Skeletal muscle satellite cell (primary cell): ENCODE measurements at regions not wholly inside any gene's neighbourhood (a gene's known extent, or its start where the extent isn't known, plus 50 kb on each side); places are given as distances from the start of the nearest gene placed in this dataset.

Source experiments
- H3K27me3 ChIP-seq: 2 replicates; pipeline ENCODE4 v1.7.0; 2013; ENCODE audit warnings: low read length; ENCODE audit not compliant: control insufficient read depth, insufficient read depth
- H3K36me3 ChIP-seq: 2 replicates; pipeline ENCODE4 v1.7.0; 2013; ENCODE audit warnings: mild to moderate bottlenecking, control low read depth, low read length; ENCODE audit not compliant: insufficient read depth
- H3K4me1 ChIP-seq: 2 replicates; pipeline ENCODE4 v1.7.0; 2013; ENCODE audit warnings: low read length; ENCODE audit not compliant: control insufficient read depth, insufficient read depth
- H3K4me2 ChIP-seq: 2 replicates; pipeline ENCODE4 v1.7.0; 2013; ENCODE audit warnings: mild to moderate bottlenecking, low read length
- H3K4me3 ChIP-seq: 2 replicates; pipeline ENCODE4 v1.7.0; 2013; ENCODE audit warnings: low read length
- H3K9ac ChIP-seq: 2 replicates; pipeline ENCODE4 v1.7.0; 2013; ENCODE audit warnings: mild to moderate bottlenecking, low read depth, low read length, moderate library complexity
- H3K9me3 ChIP-seq: replicated peaks from 2 replicates; pipeline ENCODE4 v1.7.0; 2013; ENCODE audit warnings: mild to moderate bottlenecking, control low read depth, low read length

- Histone ChIP-seq H3K4me3 (no peak overlapping the region), H3K9me3 (no peaks in the 10 kb centered on the region), H3K4me1 (no peaks in the 10 kb centered on the region), H3K9ac (no peak overlapping the region), H3K27me3 (no peaks in the 10 kb centered on the region), H3K36me3 (no peaks in the 10 kb centered on the region), H3K4me2 (no peak overlapping the region)
Measured at GRCh38 chr6:128736780-128737179, 146.2 kb upstream of the LAMA2 start.

- Histone ChIP-seq H3K4me3 (no peak overlapping the region), H3K27me3 (no peaks in the 10 kb centered on the region), H3K36me3 (no peaks in the 10 kb centered on the region), H3K4me2 (no peak overlapping the region), H3K9ac (no peak overlapping the region), H3K9me3 (no peaks in the 10 kb centered on the region), H3K4me1 (no peaks in the 10 kb centered on the region)
Measured at GRCh38 chr6:128731249-128732165, 151.4 kb upstream of the LAMA2 start.

GRCh38 chr6:128727500-128727899, 155.4 kb upstream of the LAMA2 start:
- no peaks in the 10 kb centered on the region for H3K36me3 ChIP-seq
- H3K27me3 ChIP-seq: no peaks in the 10 kb centered on the region
- H3K4me1 ChIP-seq: no peaks in the 10 kb centered on the region
- H3K9ac ChIP-seq: no peak overlapping the region
- H3K9me3 ChIP-seq: no peaks in the 10 kb centered on the region
- no peak overlapping the region for H3K4me3 ChIP-seq
- H3K4me2 ChIP-seq: no peak overlapping the region

- Histone ChIP-seq H3K9me3 (no peaks in the 10 kb centered on the region), H3K27me3 (no peaks in the 10 kb centered on the region)
Measured at GRCh38 chr6:128725271-128726233, 157.4 kb upstream of the LAMA2 start.

GRCh38 chr6:128724738-128725137, 158.2 kb upstream of the LAMA2 start:
- H3K9ac ChIP-seq: no peak overlapping the region
- no peaks in the 10 kb centered on the region for H3K9me3 ChIP-seq
- no peaks in the 10 kb centered on the region for H3K27me3 ChIP-seq
- no peak overlapping the region for H3K4me3 ChIP-seq
- no peaks in the 10 kb centered on the region for H3K4me1 ChIP-seq
- no peak overlapping the region for H3K4me2 ChIP-seq
- H3K36me3 ChIP-seq: no peaks in the 10 kb centered on the region

More at GRCh38 chr6:128725271-128726233, 157.4 kb upstream of the LAMA2 start:
- Histone ChIP-seq H3K36me3 (no peaks in the 10 kb centered on the region), H3K4me3 (no peak overlapping the region), H3K4me1 (no peaks in the 10 kb centered on the region), H3K9ac (no peak overlapping the region), H3K4me2 (no peak overlapping the region)

- Histone ChIP-seq H3K9ac (no peak overlapping the region), H3K9me3 (no peaks in the 10 kb centered on the region), H3K4me2 (no peak overlapping the region), H3K4me3 (no peak overlapping the region), H3K36me3 (no peaks in the 10 kb centered on the region), H3K27me3 (no peaks in the 10 kb centered on the region), H3K4me1 (no peaks in the 10 kb centered on the region)
Measured at GRCh38 chr6:128723667-128724066, 159.3 kb upstream of the LAMA2 start.

- Histone ChIP-seq H3K9me3 (no peaks in the 10 kb centered on the region), H3K4me1 (no peaks in the 10 kb centered on the region), H3K9ac (no peak overlapping the region), H3K36me3 (no peaks in the 10 kb centered on the region), H3K4me2 (no peak overlapping the region), H3K27me3 (no peaks in the 10 kb centered on the region), H3K4me3 (no peak overlapping the region)
Measured at GRCh38 chr6:128720891-128721290, 162.0 kb upstream of the LAMA2 start.

- Histone ChIP-seq H3K4me1 (no peaks in the 10 kb centered on the region), H3K9me3 (no peaks in the 10 kb centered on the region), H3K9ac (no peak overlapping the region), H3K4me2 (no peak overlapping the region), H3K27me3 (no peaks in the 10 kb centered on the region), H3K36me3 (no peaks in the 10 kb centered on the region), H3K4me3 (no peak overlapping the region)
Measured at GRCh38 chr6:128719786-128720185, 163.2 kb upstream of the LAMA2 start.

GRCh38 chr6:128713461-128713860, 169.5 kb upstream of the LAMA2 start:
- Histone ChIP-seq H3K4me3 (no peak overlapping the region), H3K36me3 (no peaks in the 10 kb centered on the region), H3K4me1 (peaks cover 19% of the 10 kb centered on the region), H3K4me2 (peak overlapping the region; percentile 44), H3K9me3 (no peaks in the 10 kb centered on the region), H3K27me3 (no peaks in the 10 kb centered on the region), H3K9ac (no peak overlapping the region)

GRCh38 chr6:128712898-128713297, 170.0 kb upstream of the LAMA2 start:
- Histone ChIP-seq H3K4me3 (no peak overlapping the region), H3K27me3 (no peaks in the 10 kb centered on the region), H3K4me1 (peaks cover 19% of the 10 kb centered on the region), H3K4me2 (peak overlapping the region; percentile 44), H3K9ac (no peak overlapping the region), H3K36me3 (no peaks in the 10 kb centered on the region), H3K9me3 (no peaks in the 10 kb centered on the region)

- Histone ChIP-seq H3K4me3 (no peak overlapping the region), H3K27me3 (no peaks in the 10 kb centered on the region), H3K9ac (no peak overlapping the region), H3K4me1 (peaks cover 19% of the 10 kb centered on the region), H3K36me3 (no peaks in the 10 kb centered on the region), H3K9me3 (no peaks in the 10 kb centered on the region), H3K4me2 (no peak overlapping the region)
Measured at GRCh38 chr6:128711149-128711548, 171.8 kb upstream of the LAMA2 start.
